ENCODE measurements at regions not wholly inside any gene's neighbourhood (a gene's known extent, or its start where the extent isn't known, plus 50 kb on each side); places are given as distances from the start of the nearest gene placed in this dataset.

- Mint-ChIP-seq H3K27ac (no peak overlapping the region), H3K27me3 (ENCODE audit: low read depth) (peaks cover 23% of the 10 kb centered on the region), H3K4me1 (ENCODE audit: low read depth) (peaks cover 27% of the 10 kb centered on the region), H3K36me3 (ENCODE audit: low read depth) (no peaks in the 10 kb centered on the region), H3K4me3 (ENCODE audit: low read depth) (no peak overlapping the region), H3K9me3 (no peaks in the 10 kb centered on the region)
- intact Hi-C loops (cut with micrococcal nuclease), result no loop called here
- no peak for DNase-seq (ENCODE audit: low spot score)
These were observed 294.8 kb upstream of the STT3B start for GRCh38 chr3:31237887-31238286.

- intact Hi-C loops (cut with micrococcal nuclease), result no loop called here
- Mint-ChIP-seq H3K27ac (no peak overlapping the region), H3K4me1 (ENCODE audit: low read depth) (peaks cover 18% of the 10 kb centered on the region), H3K9me3 (no peaks in the 10 kb centered on the region), H3K36me3 (ENCODE audit: low read depth) (no peaks in the 10 kb centered on the region), H3K27me3 (ENCODE audit: low read depth) (peaks cover 26% of the 10 kb centered on the region), H3K4me3 (ENCODE audit: low read depth) (no peak overlapping the region)
- DNase-seq (ENCODE audit: low spot score), result no peak
These were observed 292.7 kb upstream of the STT3B start for GRCh38 chr3:31240013-31240412.

- no peak for DNase-seq (ENCODE audit: low spot score)
- Mint-ChIP-seq H3K36me3 (ENCODE audit: low read depth) (no peaks in the 10 kb centered on the region), H3K27me3 (ENCODE audit: low read depth) (peaks cover 27% of the 10 kb centered on the region), H3K27ac (no peak overlapping the region), H3K9me3 (no peaks in the 10 kb centered on the region), H3K4me3 (ENCODE audit: low read depth) (no peak overlapping the region), H3K4me1 (ENCODE audit: low read depth) (peaks cover 18% of the 10 kb centered on the region)
- intact Hi-C loops (cut with micrococcal nuclease), result no loop called here
These were observed 292.3 kb upstream of the STT3B start for GRCh38 chr3:31240466-31240865.

GRCh38 chr3:31240874-31241273, 291.9 kb upstream of the STT3B start:
- intact Hi-C loops (cut with micrococcal nuclease), result no loop called here
- no peak overlapping the region for H3K4me3 Mint-ChIP-seq (ENCODE audit: low read depth)
- DNase-seq (ENCODE audit: low spot score), result no peak
- no peaks in the 10 kb centered on the region for H3K9me3 Mint-ChIP-seq
- H3K4me1 Mint-ChIP-seq (ENCODE audit: low read depth), result peaks cover 18% of the 10 kb centered on the region
- no peak overlapping the region for H3K27ac Mint-ChIP-seq
- no peaks in the 10 kb centered on the region for H3K36me3 Mint-ChIP-seq (ENCODE audit: low read depth)
- H3K27me3 Mint-ChIP-seq (ENCODE audit: low read depth), result peaks cover 23% of the 10 kb centered on the region

GRCh38 chr3:31241533-31241932, 291.2 kb upstream of the STT3B start:
- intact Hi-C loops (cut with micrococcal nuclease), result no loop called here
- no peak for DNase-seq (ENCODE audit: low spot score)
- Mint-ChIP-seq H3K9me3 (no peaks in the 10 kb centered on the region), H3K36me3 (ENCODE audit: low read depth) (no peaks in the 10 kb centered on the region), H3K27ac (no peak overlapping the region), H3K27me3 (ENCODE audit: low read depth) (peaks cover 22% of the 10 kb centered on the region), H3K4me1 (ENCODE audit: low read depth) (peaks cover 18% of the 10 kb centered on the region), H3K4me3 (ENCODE audit: low read depth) (no peak overlapping the region)

- H3K4me3 Mint-ChIP-seq (ENCODE audit: low read depth), result no peak overlapping the region
- no peaks in the 10 kb centered on the region for H3K9me3 Mint-ChIP-seq
- intact Hi-C loops (cut with micrococcal nuclease), result no loop called here
- H3K4me1 Mint-ChIP-seq (ENCODE audit: low read depth), result peaks cover 18% of the 10 kb centered on the region
- DNase-seq (ENCODE audit: low spot score), result no peak
- no peak overlapping the region for H3K27ac Mint-ChIP-seq
- no peaks in the 10 kb centered on the region for H3K36me3 Mint-ChIP-seq (ENCODE audit: low read depth)
- H3K27me3 Mint-ChIP-seq (ENCODE audit: low read depth), result peaks cover 20% of the 10 kb centered on the region
These were observed 290.4 kb upstream of the STT3B start for GRCh38 chr3:31242026-31242960.

GRCh38 chr3:31244929-31245817, 287.6 kb upstream of the STT3B start:
- H3K4me3 Mint-ChIP-seq (ENCODE audit: low read depth), result no peak overlapping the region
- DNase-seq (ENCODE audit: low spot score), result no peak
- H3K4me1 Mint-ChIP-seq (ENCODE audit: low read depth), result peaks cover 35% of the 10 kb centered on the region
- H3K27ac Mint-ChIP-seq, result no peak overlapping the region
- H3K9me3 Mint-ChIP-seq, result no peaks in the 10 kb centered on the region
- H3K36me3 Mint-ChIP-seq (ENCODE audit: low read depth), result no peaks in the 10 kb centered on the region
- intact Hi-C loops (cut with micrococcal nuclease), result no loop called here
- H3K27me3 Mint-ChIP-seq (ENCODE audit: low read depth), result peaks cover 6% of the 10 kb centered on the region

- no peak for DNase-seq (ENCODE audit: low spot score)
- H3K4me1 Mint-ChIP-seq (ENCODE audit: low read depth), result peaks cover 37% of the 10 kb centered on the region
- H3K9me3 Mint-ChIP-seq, result peaks cover 6% of the 10 kb centered on the region
- H3K4me3 Mint-ChIP-seq (ENCODE audit: low read depth), result no peak overlapping the region
- H3K27me3 Mint-ChIP-seq (ENCODE audit: low read depth), result peaks cover 6% of the 10 kb centered on the region
- H3K36me3 Mint-ChIP-seq (ENCODE audit: low read depth), result peaks cover 5% of the 10 kb centered on the region
- H3K27ac Mint-ChIP-seq, result no peak overlapping the region
- intact Hi-C loops (cut with micrococcal nuclease), result no loop called here
These were observed 286.2 kb upstream of the STT3B start for GRCh38 chr3:31246293-31247062.

GRCh38 chr3:31247063-31247447, 285.7 kb upstream of the STT3B start:
- no peak overlapping the region for H3K4me3 Mint-ChIP-seq (ENCODE audit: low read depth)
- peaks cover 9% of the 10 kb centered on the region for H3K9me3 Mint-ChIP-seq
- intact Hi-C loops (cut with micrococcal nuclease), result no loop called here
- H3K4me1 Mint-ChIP-seq (ENCODE audit: low read depth), result peaks cover 34% of the 10 kb centered on the region
- peaks cover 5% of the 10 kb centered on the region for H3K36me3 Mint-ChIP-seq (ENCODE audit: low read depth)
- H3K27me3 Mint-ChIP-seq (ENCODE audit: low read depth), result peaks cover 6% of the 10 kb centered on the region
- no peak for DNase-seq (ENCODE audit: low spot score)
- no peak overlapping the region for H3K27ac Mint-ChIP-seq

- Mint-ChIP-seq H3K27me3 (ENCODE audit: low read depth) (peaks cover 6% of the 10 kb centered on the region), H3K36me3 (ENCODE audit: low read depth) (peaks cover 12% of the 10 kb centered on the region), H3K4me3 (ENCODE audit: low read depth) (no peak overlapping the region), H3K9me3 (peaks cover 14% of the 10 kb centered on the region), H3K27ac (no peak overlapping the region), H3K4me1 (ENCODE audit: low read depth) (peaks cover 40% of the 10 kb centered on the region)
- DNase-seq (ENCODE audit: low spot score), result no peak
- intact Hi-C loops (cut with micrococcal nuclease), result no loop called here
These were observed 284.7 kb upstream of the STT3B start for GRCh38 chr3:31247850-31248562.

GRCh38 chr3:31248563-31248992, 284.1 kb upstream of the STT3B start:
- peaks cover 6% of the 10 kb centered on the region for H3K27me3 Mint-ChIP-seq (ENCODE audit: low read depth)
- no peak overlapping the region for H3K27ac Mint-ChIP-seq
- H3K9me3 Mint-ChIP-seq, result peaks cover 16% of the 10 kb centered on the region
- no peak overlapping the region for H3K4me3 Mint-ChIP-seq (ENCODE audit: low read depth)
- no peak for DNase-seq (ENCODE audit: low spot score)
- H3K4me1 Mint-ChIP-seq (ENCODE audit: low read depth), result peaks cover 45% of the 10 kb centered on the region
- intact Hi-C loops (cut with micrococcal nuclease), result no loop called here
- peaks cover 12% of the 10 kb centered on the region for H3K36me3 Mint-ChIP-seq (ENCODE audit: low read depth)

GRCh38 chr3:31249545-31249944, 283.2 kb upstream of the STT3B start:
- no peak overlapping the region for H3K4me3 Mint-ChIP-seq (ENCODE audit: low read depth)
- H3K27me3 Mint-ChIP-seq (ENCODE audit: low read depth), result peaks cover 6% of the 10 kb centered on the region
- intact Hi-C loops (cut with micrococcal nuclease), result no loop called here
- peaks cover 19% of the 10 kb centered on the region for H3K36me3 Mint-ChIP-seq (ENCODE audit: low read depth)
- peaks cover 19% of the 10 kb centered on the region for H3K9me3 Mint-ChIP-seq
- no peak overlapping the region for H3K27ac Mint-ChIP-seq
- DNase-seq (ENCODE audit: low spot score), result no peak
- peaks cover 54% of the 10 kb centered on the region for H3K4me1 Mint-ChIP-seq (ENCODE audit: low read depth)

All from activated T-helper 2 cell treated with anti-CD3 and anti-CD28 coated beads, Interferon-gamma antibody, Interleukin-2, Interleukin-4, amounts not matched to agents 10 μg/mL and 5 μg/mL and 100 μg/mL, durations not matched to agents 14 hours and 24 hours and 36 hours (primary cell).